Raji (cell line): ENCODE measurements at regions not wholly inside any gene's neighbourhood (a gene's known extent, or its start where the extent isn't known, plus 50 kb on each side); places are given as distances from the start of the nearest gene placed in this dataset.

Source experiments
- POLR2A ChIP-seq: IDR thresholded peaks from 2 replicates; pipeline ENCODE4 v1.6.1; 2011; ENCODE audit warnings: low read depth, low read length, control low read depth; ENCODE audit not compliant: insufficient read depth

DNA sequence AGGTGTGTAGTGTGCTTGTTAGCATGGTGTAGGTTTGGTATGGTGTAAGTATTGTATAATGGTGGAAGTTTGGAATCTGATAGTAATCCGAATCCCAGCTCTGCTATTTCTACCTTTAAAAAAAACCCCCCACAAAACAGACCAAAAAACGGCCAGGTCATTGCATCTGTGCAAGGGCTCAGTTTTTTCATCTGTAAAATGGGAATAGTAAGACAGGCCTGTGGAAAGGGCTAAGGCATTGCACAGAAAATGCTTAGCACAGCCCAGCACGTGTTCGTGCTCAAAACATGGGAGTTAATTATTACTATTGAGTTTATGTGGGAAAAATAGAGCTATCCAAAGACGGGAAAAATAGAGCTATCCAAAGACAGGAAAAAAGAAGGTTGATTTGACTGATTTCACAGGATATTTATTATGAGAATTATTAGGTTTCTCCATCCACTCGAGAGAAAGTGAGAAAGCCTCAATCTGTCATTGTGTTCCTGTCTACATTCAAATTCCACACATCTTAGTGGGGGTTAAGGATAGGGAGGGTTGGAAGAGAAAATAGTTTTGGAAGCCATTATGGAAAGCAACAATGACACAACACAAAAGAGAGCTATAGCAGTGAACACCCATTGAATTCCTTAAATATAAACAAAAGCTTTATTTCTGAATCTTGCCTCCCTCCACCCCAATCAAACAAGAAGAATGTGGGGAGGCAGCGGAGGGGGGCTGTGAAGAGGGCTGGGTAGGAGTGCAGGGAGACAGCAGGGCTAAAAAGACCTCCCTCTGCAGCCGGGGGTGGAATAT is 126.8 kb upstream of the MAX start:
- no peak for TF ChIP-seq POLR2A

DNA sequence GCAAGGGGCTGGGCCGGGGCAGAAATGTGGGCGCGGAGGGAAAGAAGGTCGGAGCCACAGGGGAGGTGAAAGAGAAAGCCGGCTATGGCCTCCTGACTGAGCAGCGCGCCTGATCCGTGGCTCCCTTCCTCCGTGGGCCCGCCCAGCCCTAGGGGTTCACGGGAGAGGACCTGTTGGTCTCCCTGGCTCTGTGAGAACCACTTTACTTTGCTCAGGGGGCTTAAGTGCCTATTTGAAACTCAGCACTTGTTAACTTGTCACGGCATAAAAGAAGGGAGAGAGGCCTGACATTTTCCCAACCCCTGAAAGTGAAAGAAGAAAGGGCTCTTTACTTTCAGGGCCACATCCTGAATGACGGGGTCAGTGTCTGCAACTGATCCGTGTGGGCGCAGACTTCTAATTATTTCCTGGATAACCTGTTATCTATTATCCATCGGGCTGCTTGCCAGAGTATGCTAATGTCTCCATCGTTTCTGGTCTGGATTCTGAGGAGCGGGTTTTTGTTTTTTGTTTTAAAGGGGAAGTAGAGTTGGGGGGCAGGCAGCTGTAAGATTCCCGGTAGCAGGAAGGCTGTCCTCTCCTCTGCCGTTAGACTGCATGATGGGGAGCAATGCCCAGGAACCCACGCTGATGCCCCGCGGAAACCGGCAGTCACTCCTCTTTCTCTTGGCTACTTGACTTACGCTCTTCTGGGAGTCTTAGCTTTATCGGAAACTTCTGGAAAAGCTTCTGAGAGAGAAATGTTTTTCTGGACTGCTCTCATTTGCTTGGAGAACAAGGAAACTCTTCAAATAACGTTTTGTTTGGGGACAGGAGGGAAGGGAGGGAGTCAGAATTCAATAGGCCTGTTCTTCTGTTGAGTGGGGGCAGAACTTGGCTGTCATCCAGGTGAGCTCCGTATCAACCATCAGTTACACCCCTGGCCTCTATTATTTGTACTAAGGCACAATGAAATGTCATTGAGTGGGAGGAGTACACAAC is 127.7 kb upstream of the MAX start:
- TF ChIP-seq POLR2A = no peak

DNA sequence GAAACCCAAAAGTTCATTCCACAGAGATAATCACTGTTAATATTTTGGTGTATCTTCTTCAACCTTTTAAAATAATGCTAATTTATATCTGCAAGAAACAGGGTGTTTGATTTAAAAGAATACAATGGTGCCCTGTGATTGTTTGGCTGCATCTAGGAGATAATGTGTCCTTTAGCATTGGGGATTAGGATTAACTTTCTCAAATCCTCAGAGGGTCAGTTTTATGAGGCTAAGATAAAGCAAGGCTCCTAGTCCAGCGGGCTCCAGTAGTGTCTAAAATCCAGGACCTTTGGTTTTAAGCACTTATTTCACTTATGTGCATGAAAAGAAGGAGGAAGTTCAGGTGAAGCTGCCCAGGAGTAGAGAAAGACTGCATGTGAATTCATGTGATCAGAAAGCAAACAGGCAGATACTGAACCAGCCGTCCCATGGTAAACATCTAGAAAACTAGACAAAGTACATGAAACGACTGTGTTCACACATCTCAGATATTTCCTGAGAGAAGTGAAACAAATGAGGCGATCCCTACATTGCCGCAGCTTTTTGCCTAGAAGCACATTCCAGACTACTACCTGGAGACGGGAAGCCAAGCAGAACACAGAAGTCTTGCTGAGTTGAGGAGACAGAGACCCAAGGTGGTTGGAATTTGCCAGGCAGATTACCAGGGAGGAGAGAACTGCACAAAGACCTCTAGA is 129.1 kb upstream of the MAX start:
- TF ChIP-seq POLR2A = no peak

DNA sequence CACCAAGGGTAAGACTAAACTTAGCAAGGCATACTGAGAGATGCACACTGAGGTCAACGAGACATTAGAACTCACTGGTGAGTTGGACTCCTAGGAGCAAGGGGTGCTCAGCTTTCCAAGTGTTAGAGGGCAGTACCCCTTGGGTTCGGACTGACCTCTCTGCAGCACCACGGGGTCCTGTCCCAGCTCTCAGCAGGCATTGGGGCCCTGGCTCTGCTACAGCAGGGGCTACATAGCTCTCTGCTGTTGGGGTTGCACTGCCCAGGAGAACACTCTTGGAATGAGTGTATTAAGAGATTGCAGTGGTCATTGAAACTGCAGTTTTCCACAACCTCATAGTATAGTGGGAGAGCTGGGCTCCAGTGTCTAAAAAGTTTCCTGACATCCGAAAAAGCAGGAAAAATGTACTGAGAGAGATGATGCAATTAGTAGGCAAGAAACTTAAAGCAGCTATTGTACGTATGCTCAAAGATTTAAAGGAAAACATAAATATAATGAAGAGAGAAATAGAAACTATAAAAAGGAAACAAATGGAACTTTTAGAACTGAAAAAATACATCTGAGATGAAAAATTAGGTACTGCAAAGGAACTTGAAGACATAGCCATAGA is 132.5 kb upstream of the MAX start:
- TF ChIP-seq POLR2A = no peak

DNA sequence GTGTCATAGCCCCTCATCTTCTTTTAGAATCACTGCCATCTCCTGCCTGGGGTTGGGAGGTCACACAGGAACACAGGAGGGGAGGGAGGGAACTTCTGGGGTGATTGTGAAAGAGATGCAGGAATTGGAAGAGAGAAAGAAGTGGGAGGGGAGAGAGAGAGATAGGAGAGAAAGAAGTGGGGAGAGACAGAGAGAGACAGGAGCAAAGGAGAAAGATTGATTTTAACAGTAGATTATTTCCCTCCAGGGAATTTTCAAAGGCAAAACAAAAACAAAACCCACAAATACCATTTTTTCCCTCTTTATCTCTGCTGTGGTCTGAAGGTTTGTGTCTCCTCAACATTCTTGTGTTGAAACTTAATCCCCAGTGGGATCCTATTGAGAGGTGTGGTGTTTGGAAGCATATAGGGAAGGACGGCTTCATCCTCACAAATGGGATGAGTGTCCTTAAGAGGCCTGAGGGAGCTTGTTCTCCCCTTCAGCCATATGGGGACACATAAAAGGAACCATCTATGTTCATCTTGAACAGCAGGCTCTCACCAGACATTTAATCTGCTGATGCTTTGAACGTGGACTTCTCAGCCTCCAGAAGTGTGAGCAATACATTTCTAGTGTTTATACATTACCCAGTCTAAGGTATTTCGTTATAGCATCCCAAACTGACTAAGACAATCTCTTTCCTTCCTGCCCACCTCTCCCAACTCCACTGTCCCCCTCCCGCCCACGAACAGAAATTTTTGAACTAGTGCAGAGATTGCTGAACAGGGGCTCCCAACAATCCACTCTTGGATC is 134.9 kb upstream of the MAX start:
- no peak for TF ChIP-seq POLR2A

DNA sequence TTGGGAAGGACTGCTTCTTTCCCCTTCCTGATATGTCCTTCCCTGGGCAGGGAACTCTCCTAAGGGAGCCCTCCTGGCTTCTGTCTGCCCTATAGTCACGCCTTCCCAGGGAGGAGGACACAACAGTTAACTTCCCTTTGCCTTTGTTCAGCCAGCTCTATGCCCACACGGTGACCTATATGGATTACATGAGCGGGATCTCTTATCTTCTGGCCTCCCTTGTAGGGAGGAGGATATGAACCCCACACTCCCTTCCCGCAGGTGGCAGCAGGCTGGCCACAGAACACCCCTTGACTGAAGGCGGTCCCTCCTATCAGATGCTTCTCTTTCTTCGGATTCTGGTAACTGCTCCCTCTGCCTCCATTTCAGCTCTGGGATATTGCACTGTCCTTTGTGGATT is 135.6 kb upstream of the MAX start:
- TF ChIP-seq POLR2A = no peak

DNA sequence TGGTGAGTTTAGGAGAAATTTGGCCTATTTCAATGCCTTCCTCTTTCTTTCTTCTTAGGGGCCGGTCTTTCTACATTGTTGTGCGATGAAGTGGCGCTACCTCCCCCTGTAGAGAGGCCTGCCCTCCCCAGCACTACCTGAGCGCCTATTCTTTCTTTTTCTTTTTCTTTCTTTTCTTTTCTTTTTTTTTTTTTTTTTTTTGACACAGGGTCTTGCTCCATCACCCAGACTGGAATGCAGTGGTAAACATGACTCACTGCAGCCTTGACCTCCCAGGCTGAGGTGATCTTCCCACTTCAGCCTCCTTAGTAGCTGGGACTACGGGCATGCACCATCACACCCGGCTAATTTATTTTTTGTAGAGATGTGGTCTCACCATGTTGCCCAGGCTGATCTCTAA is 136.1 kb upstream of the MAX start:
- TF ChIP-seq POLR2A = no peak

DNA sequence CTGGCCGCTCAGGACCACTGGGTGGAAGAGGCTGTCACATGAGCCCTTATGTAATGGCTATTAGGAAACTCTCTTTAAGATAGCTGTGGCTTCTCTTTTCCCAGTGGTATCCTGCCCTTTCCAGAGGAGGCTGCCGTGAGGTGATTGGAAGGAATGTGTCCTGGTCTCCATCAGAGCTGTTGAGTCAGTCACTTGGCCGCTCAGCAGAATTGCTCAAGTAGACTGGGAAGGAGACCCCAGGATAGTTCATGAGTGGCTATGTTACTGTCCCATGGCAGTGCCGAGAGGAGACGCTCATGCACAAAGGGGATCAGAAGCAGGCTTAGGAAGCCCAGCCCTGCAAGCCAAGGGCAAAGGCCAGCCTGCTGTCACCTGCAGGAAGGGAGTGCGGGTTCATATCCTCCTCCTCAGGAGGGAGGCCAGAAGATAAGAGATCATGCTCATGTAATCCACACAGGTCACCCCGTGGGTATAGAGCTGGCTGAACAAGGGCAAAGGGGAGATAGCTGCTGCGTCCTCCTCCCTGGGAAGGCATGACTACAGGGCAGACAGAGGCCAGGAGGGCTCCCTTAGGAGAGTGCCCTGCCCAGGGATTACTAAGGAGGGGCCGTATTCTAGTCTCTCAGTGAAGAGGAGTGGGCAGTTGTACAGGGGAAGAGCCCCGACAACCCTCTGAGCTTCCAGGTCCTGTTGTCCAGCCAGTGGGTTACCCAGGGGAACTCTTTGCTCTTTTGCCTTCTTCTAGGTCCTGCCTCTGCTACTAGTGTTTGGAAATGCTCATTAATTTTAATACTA is 137.0 kb upstream of the MAX start:
- TF ChIP-seq POLR2A = no peak

DNA sequence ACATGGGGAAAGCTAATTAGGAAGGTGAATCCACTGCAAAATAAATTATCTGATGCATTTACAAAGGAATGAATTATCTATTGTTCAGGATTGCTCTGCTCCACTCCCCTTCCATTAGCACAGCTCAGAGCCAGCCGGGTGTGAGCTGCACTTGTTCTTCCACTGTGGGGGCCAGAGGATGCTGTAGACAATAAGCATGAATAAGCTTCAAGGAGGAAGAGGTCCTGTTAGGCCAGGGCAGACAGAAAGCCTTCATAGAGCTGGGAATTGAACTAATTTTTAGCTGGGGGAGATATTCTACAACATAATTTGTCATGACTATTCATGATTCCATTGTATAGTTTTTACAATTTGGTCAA is 137.6 kb upstream of the MAX start:
- no peak for TF ChIP-seq POLR2A

DNA sequence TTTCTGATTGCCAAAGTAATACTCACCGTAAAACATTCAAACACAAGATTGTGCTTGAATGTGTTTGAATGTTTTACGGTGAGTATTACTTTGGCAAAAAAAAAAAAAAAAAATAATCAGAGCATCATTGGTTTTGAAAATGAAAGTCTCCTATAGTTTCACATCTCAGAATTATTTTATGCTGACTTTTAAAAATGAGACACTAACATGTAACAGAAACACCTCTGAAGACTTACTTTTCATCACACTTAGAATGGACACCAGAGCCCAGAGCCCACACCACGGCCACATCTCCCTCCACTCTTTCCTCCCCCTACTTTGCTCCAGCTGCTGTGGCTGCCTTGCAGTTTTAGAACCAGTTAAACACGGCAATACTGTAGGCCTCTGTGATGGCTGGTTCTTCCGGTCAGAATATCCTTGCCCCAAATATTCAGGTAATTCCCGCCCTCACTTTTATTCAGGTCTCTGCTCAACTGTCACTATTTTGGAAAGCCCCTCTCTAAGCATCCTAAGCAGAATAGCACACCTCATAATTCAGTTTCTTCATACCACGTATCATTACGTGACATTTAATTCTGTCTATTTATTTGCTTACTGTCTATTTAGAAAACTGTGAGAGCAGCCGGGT is 138.9 kb upstream of the MAX start:
- no peak for TF ChIP-seq POLR2A

DNA sequence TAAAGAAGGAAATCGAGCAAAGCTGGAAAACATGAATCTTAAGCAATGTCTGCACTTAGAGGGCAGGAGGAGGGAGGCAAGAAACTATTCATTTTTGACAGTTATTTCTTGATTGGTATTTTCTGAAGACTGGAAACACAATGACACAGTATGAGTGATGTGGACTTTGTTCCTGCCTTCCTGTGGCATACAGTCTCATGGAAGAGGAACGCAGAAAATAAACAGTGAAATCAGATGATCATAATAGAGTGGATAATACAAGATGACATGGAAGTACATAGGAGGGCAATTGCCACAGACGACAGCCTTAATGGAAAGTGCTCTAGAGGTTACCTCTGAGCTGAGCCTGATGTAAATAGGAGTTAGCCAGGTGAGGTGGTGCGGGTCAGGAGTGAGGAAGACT is 140.4 kb upstream of the MAX start:
- no peak for TF ChIP-seq POLR2A

DNA sequence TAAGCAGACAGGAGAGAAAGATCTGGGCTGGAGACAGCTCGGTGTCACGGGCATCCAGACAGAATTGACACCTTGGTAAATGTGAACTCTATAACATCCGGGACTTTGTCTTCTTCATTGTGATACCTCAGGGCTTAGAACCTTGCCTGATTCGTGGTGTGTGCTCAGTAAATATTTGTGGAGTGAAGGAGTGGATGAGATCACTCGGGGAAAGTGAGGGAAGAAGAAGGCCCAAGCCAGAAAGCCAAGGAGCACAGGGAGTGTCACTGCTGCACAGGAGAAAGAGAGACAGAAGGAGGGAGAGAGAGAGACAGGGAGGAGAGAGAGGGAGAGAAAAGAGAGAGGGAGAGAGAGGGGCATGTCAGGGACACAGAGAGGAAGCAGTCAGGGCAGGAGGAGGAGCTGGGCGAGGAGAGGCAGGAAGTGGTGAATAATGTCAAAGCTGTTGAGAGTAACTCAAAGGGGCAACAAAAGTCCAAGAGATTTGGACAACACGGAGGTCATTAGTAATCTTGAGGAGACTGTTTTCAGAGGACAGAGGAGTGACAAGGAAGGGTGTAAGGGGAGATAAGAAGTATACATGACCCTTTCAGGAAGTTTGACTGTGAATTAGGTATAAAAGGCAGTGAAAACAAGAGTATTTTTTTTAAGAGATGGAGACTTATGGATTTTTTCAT is 141.6 kb upstream of the MAX start:
- TF ChIP-seq POLR2A = 0 out of 2 replicates have a peak, but pooled peaks have one; percentile 21
